GM23248 (cell line): ENCODE measurements at regions not wholly inside any gene's neighbourhood (a gene's known extent, or its start where the extent isn't known, plus 50 kb on each side); places are given as distances from the start of the nearest gene placed in this dataset.

ENCODE experiments used
- EZH2 ChIP-seq: fragments of 200-600 bp; sonication (generic); IDR thresholded peaks from 2 replicates; pipeline ENCODE4 v1.6.1; 2018; ENCODE audit warnings: antibody characterized with exemption, mild to moderate bottlenecking; ENCODE audit not compliant: insufficient read depth, poor library complexity, severe bottlenecking
- EZH2phosphoT487 ChIP-seq: fragments of 200-600 bp; sonication (generic); IDR thresholded peaks from 2 replicates; pipeline ENCODE4 v1.6.1; 2018; ENCODE audit warnings: antibody characterized with exemption, moderate library complexity, mild to moderate bottlenecking, low read depth; ENCODE audit not compliant: insufficient read depth

DNA sequence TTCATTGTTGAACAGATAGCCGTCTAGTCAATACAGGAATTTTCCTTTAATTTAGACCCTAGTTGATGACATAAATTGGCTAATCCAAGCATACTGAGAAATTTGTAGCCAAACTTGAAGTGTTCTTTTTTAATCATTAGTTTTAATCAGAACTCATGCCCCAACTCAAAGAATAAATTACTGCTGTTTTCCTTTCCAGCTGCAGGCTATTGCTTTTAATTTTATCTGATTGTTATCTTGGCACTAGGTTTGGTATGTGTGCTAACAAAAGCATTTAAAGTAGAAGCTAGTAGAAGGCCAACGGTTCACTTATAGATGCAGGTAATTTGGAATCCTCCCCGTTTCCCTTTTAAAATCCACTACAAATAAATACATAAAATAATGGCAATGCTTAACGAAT, 188.5 kb downstream of the CD109 start:
- TF ChIP-seq EZH2 (no peak), EZH2phosphoT487 (no peak)
